ENCODE measurements at regions not wholly inside any gene's neighbourhood (a gene's known extent, or its start where the extent isn't known, plus 50 kb on each side); places are given as distances from the start of the nearest gene placed in this dataset.
"Not testable (repeated sequence)": the region's sequence is repeated elsewhere in the genome, so short reads cannot be mapped to it uniquely, and the experiment has no call there.

GRCh38 chr3:153752405-153753027 lies 368.7 kb upstream of the ARHGEF26 start:
- DNase-seq (ENCODE audit: low spot score) = no peak

DNA sequence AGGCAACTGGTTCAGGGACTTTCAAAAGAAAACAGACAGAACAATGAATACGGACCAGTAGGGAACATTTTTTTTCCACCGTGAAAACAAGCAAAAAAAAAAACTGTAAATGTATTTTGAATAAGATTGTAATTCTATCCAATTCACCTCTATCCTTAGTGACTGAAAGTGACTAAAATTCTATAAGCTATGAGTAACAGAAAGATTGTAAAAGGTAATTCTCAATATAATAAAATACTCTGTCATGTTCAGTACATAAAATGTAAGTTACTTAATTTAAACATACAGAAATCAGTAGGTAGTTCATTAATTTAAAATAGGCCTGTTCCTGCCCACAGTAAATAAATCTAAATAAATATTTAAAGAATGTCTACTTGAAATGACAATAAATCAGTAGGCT lies 368.2 kb upstream of the ARHGEF26 start:
- no peak for DNase-seq (ENCODE audit: low spot score)

- no peak for DNase-seq (ENCODE audit: low spot score)
These were observed 364.4 kb upstream of the ARHGEF26 start for GRCh38 chr3:153756816-153757215.

- DNase-seq (ENCODE audit: low spot score) = no peak
These were observed 363.4 kb upstream of the ARHGEF26 start for GRCh38 chr3:153757839-153758238.

DNA sequence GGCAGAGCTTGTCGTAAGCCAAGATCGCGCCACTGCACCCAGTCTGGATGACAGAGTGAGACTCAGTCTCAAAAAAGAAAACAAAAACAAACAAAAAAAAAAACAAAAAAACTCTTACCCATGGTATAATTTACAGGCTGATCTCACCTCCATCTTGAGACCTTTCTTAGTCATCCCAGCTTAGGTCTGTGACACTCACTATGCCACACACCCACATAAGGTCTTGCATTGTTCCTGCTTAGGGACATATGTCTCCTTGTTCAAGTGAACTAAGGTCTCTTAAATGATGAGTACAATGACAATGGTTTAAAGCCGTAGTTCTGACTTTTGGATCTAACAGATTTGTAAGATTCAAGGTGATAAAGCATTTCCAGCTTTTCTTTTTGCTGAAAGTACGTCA lies 360.2 kb upstream of the ARHGEF26 start:
- DNase-seq (ENCODE audit: low spot score) = no peak

DNA sequence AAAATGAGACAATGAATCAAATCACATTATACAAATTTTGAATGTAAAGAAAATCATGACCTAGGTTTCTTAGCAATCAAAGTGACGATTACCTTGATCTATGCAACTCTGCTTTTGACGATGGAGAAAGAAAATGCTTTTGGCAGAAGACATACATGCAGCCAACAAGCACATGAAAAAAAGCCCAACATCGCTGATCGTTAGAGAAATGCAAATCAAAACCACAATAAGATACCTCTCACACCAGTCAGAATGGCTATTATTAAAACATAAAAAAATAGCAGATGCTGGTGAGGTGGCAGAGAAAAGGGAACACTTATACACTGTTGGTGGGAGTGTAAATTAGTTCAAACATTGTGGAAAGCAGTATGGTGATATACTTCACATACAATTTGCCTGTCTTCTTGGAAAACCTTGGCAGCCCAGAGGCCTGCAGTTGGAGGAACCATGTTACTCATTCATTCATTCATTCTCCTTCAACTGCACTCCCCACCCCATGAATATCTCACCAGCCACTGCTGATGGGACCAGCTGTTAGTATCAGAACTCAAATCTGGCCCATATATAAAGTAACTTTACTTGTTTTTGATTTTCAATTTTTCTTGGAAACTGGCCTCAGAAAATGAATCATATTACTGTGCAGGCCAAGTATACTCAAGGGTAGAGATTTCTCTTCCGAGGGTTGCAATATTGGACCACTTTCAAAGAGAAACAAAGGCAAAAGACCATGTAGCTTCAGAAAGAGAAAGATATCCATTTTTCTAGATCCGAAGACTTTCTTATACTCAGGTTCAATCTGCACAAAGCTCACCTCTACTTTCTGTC lies 358.6 kb upstream of the ARHGEF26 start:
- no peak for DNase-seq (ENCODE audit: low spot score)

DNA sequence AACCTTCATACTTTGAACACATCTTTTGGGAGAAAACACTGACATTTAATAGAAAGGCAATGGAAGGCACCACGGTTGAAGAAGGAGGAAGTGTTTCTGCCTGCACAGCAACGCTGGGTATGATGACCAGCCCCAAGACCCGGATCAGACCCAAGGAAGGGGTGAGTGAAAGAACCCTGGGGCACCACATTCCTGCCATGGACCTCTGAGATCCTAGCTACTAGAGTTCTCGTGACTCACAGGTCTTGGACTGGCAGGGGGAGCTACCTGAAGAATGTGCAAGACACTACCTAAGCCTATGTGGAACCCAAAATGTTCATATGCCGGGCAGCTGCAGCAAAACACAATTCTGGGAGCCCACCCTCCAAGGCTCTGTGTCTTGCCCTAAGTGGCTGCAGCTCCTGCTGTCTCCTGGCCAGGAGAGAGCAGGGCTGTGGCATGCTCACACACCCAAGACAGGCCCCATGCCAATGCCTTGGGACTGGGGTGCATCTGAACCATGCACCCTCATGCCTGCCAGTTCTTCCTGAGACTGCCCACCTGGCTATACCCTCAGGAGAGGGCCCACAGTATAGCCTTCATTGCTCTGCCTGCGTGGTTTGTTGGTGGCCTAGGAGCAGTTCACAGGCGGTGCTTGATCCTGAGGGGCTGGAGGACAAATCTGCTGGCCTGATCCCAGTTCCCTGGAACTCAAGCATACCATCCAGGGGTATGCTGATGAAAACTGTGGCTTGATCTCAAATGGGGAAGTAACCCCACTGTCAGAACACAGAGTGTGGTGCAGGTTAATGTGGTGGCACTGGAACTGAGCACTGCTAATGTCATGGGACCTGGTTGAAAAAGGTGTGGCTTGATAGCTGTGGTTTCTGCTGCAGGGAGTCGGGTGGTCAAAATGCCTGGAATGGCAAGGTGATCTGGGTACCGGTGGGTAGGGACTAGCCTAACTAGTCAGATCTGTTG lies 353.3 kb upstream of the ARHGEF26 start:
- DNase-seq (ENCODE audit: low spot score) = no peak

DNA sequence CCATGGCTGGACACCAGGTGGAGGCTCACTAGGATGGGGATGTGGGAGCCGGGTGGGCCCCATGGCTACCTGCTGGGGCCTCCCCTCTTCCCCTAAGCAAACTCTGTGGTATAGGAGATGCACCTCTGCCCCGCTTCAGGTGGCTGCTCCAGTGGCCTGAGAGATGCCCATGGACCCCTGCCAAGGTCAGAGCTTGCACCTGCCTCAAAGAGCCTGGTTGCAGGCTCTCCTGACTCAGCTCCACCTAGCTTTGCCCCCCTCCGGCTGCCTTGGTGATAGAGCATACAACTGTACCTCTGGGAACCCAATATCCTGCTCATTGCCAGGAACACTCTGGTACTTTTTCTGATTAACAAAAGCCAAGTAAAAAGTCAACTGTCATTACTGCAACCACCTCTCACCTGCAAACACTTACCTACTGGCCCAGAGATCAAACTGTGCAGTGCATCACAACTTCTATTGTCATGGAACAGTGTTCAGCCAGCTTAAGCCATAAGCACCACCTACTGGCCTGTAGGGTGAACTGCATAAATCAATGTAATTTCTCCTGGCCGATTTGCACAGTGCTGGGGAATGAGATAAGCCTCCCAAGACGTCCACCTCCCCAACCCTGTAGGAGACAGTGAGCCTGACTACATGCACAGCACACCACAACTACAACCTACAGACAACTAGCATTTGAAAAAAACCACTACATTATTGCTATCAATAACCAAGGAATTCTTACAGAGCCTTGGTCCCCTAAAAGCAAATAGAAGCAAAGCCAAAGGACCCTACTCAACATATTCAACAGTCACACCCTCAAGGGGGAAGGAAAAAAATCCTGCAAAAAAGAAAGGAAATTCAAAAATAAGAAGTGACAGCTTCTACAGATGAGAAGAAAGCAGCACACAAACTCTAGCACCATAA lies 352.4 kb upstream of the ARHGEF26 start:
- DNase-seq (ENCODE audit: low spot score) = no peak

- DNase-seq (ENCODE audit: low spot score) = no peak
These were observed 338.1 kb upstream of the ARHGEF26 start for GRCh38 chr3:153783106-153783505.

GRCh38 chr3:153783741-153784480 lies 337.3 kb upstream of the ARHGEF26 start:
- DNase-seq (ENCODE audit: low spot score) = no peak

GRCh38 chr3:153785901-153786300 lies 335.3 kb upstream of the ARHGEF26 start:
- no peak for DNase-seq (ENCODE audit: low spot score)

- DNase-seq (ENCODE audit: low spot score) = no peak
These were observed 331.8 kb upstream of the ARHGEF26 start for GRCh38 chr3:153789380-153789779.

DNA sequence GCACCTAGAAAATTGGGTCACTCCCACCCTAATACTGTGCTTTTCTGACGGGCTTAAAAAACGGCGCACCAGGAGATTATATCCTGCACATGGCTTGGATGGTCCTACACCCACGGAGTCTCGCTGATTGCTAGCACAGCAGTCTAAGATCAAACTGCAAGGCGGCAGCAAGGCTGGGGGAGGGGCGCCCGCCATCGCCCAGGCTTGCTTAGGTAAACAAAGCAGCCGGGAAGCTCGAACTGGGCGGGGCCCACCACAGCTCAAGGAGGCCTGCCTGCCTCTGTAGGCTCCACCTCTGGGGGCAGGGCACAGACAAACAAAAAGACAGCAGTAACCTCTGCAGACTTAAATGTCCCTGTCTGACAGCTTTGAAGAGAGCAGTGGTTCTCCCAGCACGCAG lies 324.1 kb upstream of the ARHGEF26 start:
- DNase-seq (ENCODE audit: low spot score) = not testable (repeated sequence)

DNA sequence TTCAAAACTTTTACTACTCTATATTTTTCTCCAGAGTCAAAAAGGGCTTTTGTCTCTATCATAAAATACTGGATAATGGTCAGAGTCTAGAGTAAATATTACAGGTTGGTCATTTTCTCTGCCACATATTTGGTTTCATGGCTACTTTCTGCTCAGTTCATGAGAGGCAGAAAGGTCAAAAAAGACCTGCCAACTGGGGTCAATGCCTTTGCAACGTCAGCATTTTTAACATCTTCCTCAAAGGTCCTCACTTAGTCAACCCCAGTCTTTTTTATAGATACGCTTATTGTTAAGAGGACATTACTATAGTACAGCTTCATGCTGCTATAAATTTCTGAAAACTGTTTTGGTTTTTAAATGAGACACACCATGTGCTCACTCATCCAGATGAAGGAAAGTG lies 312.1 kb upstream of the ARHGEF26 start:
- no peak for DNase-seq (ENCODE audit: low spot score)

- DNase-seq (ENCODE audit: low spot score) = no peak
These were observed 302.9 kb upstream of the ARHGEF26 start for GRCh38 chr3:153818338-153818737.

GRCh38 chr3:153820035-153820434 lies 301.2 kb upstream of the ARHGEF26 start:
- no peak for DNase-seq (ENCODE audit: low spot score)

DNA sequence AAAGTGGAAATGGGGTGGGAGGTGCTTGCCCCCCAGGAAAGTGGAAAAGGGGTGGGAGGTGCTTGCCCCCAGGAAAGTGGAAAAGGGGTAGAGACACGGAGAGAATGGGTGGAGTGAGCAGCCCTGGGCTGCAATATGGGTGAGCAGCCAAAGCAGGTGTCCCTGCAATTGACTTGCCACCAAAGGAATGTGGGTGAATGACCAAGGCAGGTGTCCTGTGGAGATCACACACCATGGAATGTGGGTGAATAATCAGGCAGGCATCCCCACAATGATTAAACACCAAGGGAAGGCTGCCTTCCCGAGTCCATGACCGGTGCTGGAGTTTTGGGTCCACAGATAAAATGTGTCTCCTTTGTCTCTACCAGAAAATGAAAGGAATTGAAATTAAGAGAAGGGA lies 292.8 kb upstream of the ARHGEF26 start:
- DNase-seq (ENCODE audit: low spot score) = not testable (repeated sequence)

DNA sequence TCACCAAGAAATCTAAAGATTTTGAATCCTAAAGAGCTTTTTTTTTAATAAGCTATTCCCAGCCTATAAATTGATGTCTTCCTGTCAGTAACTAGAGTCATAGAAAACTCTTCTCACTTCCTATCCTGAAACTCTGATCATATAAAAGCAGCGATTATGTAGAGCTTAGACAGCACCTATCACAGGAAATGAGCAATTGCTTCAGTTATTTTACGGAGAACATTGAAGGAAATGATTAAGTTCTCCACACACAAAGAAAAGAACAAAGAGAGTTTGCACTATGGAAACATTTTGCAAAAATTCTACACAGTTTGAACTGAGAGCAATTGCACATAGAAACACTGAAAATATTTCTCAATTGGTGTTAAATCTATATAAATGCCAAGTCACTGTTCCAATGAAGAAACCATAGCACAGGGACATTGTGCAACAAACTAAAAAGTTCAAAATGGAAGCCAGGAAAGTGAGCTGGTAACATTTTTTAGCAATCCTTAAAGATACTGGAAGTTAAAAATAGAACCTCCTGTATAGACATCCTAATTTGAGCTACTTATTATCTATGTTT lies 291.5 kb upstream of the ARHGEF26 start:
- DNase-seq (ENCODE audit: low spot score) = no peak

GRCh38 chr3:153830552-153830951 lies 290.6 kb upstream of the ARHGEF26 start:
- DNase-seq (ENCODE audit: low spot score) = no peak

DNA sequence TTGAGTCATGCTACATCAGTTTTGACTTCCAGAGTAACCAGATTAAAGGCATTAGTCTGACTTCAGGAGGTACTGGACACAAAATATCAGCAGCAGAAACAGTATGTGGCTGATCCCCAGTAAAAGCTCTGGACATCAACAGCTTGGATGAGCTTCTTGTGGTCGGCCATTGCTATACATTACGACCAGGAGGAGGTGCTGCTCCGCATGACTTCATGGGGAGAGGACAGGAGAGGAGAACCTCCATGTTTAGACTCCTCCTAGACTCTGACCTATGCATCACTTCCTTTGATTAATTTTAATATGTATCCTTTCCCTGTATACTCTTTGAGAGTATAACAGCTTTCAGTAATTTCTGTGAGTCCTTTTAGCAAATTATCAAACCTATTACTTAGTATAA lies 285.6 kb upstream of the ARHGEF26 start:
- DNase-seq (ENCODE audit: low spot score) = no peak
